GM12878 (cell line): ENCODE measurements at regions not wholly inside any gene's neighbourhood (a gene's known extent, or its start where the extent isn't known, plus 50 kb on each side); places are given as distances from the start of the nearest gene placed in this dataset.

ENCODE experiments used
- ATAC-seq: fragments of 200-7000 bp; cut with Tn5 transposase; 3 replicates; pipeline ENCODE4 v1.9.1; 2020; ENCODE audit warnings: mild to moderate bottlenecking, moderate library complexity
- BruUV-seq: library from RNA; stranded (reverse); fragments of 400-500 nt; replicated peaks from 2 replicates; lab custom pipeline; 2021; lab: Mats Ljungman, UMichigan
- CTCF ChIA-PET: fragments of 300-600 bp; sonication (Branson Sonifier 250); formaldehyde crosslinking; extraction: SDS; loops from one replicate; lab custom pipeline; 2021; ENCODE audit warnings: inconsistent platforms; lab: Yijun Ruan, JAX
- POLR2A ChIA-PET: fragments of 350-600 bp; formaldehyde crosslinking; extraction: SDS; loops from one replicate; lab custom pipeline; 2021; ENCODE audit warnings: inconsistent platforms; lab: Charles Lee
- RAD21 ChIA-PET: fragments of 300-600 bp; sonication (Branson Sonifier 250); formaldehyde crosslinking; loops from one replicate; lab custom pipeline; 2023; ENCODE audit warnings: antibody characterized with exemption; ENCODE audit not compliant: unreplicated experiment; lab: Charles Lee
- SMC1A ChIA-PET: fragments of 300-600 bp; sonication (Branson Sonifier 250); formaldehyde crosslinking; loops from one replicate; lab custom pipeline; 2023; ENCODE audit not compliant: unreplicated experiment, uncharacterized antibody; lab: Charles Lee
- DNase-seq: peaks from one replicate; pipeline ENCODE4 v3.0.0-alpha.2; 2011; ENCODE audit warnings: low read depth, low spot score
- FAIRE-seq: peaks from 3 replicates; lab custom pipeline; 2011; peaks lifted over from hg19 to GRCh38; lab: Jason Lieb, UNC
- H2AFZ ChIP-seq: 2 replicates; pipeline ENCODE4 v1.6.0; 2011; ENCODE audit warnings: low read depth, low read length, control low read depth; ENCODE audit not compliant: control insufficient read depth
- H3K27ac ChIP-seq: 2 replicates; pipeline ENCODE4 v1.5.1; 2011; ENCODE audit warnings: control low read depth; ENCODE audit not compliant: control insufficient read depth, insufficient read depth
- H3K27me3 ChIP-seq, 2 experiments: replicated peaks in 1 of 2; 2 replicates each; pipeline versions ENCODE4 v1.6.0 to v1.6.1; 2011; ENCODE audit warnings: low read length in 1 of 2; ENCODE audit not compliant: control insufficient read depth in 2 of 2, insufficient read depth in 2 of 2
- H3K36me3 ChIP-seq, 2 experiments: 2 replicates each; pipeline ENCODE4 v1.5.1; 2011; ENCODE audit warnings: low read length in 1 of 2; ENCODE audit not compliant: control insufficient read depth in 2 of 2, insufficient read depth in 2 of 2
- H3K4me1 ChIP-seq: 2 replicates; pipeline ENCODE4 v1.6.1; 2011; ENCODE audit warnings: mild to moderate bottlenecking, low read length, moderate library complexity, mixed read lengths; ENCODE audit not compliant: control insufficient read depth, insufficient read depth
- H3K4me2 ChIP-seq: 2 replicates; pipeline ENCODE4 v1.6.0; 2011; ENCODE audit warnings: control low read depth; ENCODE audit not compliant: control insufficient read depth, insufficient read depth
- H3K4me3 ChIP-seq: fragments of 200-600 bp; sonication (generic); 2 replicates; pipeline ENCODE4 v1.5.1; 2016
- H3K79me2 ChIP-seq: 2 replicates; pipeline ENCODE4 v1.6.0; 2011; ENCODE audit warnings: low read length; ENCODE audit not compliant: control insufficient read depth, insufficient read depth
- H3K9ac ChIP-seq: 2 replicates; pipeline ENCODE4 v1.8.0; 2011; ENCODE audit warnings: low read length, control low read depth, mixed read lengths; ENCODE audit not compliant: control insufficient read depth, insufficient read depth
- H3K9me3 ChIP-seq: replicated peaks from 3 replicates; pipeline ENCODE4 v1.5.1; 2011; ENCODE audit warnings: mild to moderate bottlenecking, low read length; ENCODE audit not compliant: control insufficient read depth, insufficient read depth
- H4K20me1 ChIP-seq: 2 replicates; pipeline ENCODE4 v1.6.0; 2011; ENCODE audit not compliant: control insufficient read depth, insufficient read depth
- ASH2L ChIP-seq: fragments of 300-600, 200-600 bp; sonication (generic); IDR thresholded peaks from 2 replicates; pipeline ENCODE4 v1.6.1; 2017; ENCODE audit warnings: low read depth, mild to moderate bottlenecking, borderline replicate concordance
- FOXK2 ChIP-seq: fragments of 450-650 bp; IDR thresholded peaks from 2 replicates; pipeline ENCODE4 v1.6.1; 2017; ENCODE audit warnings: mild to moderate bottlenecking, moderate library complexity
- HDGF ChIP-seq: fragments of 450-650 bp; IDR thresholded peaks from 2 replicates; pipeline ENCODE4 v1.6.1; 2016; ENCODE audit warnings: antibody characterized with exemption
- IKZF1 ChIP-seq: fragments of 450-650 bp; conservative IDR thresholded peaks from 2 replicates; pipeline ENCODE4 v1.6.1; 2017; ENCODE audit warnings: antibody characterized with exemption, mild to moderate bottlenecking
- MTA2 ChIP-seq: fragments of 450-650 bp; IDR thresholded peaks from 2 replicates; pipeline ENCODE4 v1.6.1; 2016; ENCODE audit warnings: low read depth, mild to moderate bottlenecking, moderate library complexity
- NR2C2 ChIP-seq: IDR thresholded peaks from 2 replicates; pipeline ENCODE4 v1.6.1; 2011; ENCODE audit warnings: borderline replicate concordance, low read depth; ENCODE audit not compliant: control insufficient read depth, insufficient read length
- SMC3 ChIP-seq: IDR thresholded peaks from 2 replicates; pipeline ENCODE4 v1.6.1; 2011; ENCODE audit warnings: low read length, improper control_type of control experiment, borderline replicate concordance
- SRF ChIP-seq, 2 experiments: IDR thresholded peaks; 2 replicates each; pipeline ENCODE4 v1.6.1; 2011; ENCODE audit warnings: low read depth in 2 of 2, low read length in 2 of 2, mild to moderate bottlenecking in 1 of 2, moderate library complexity in 1 of 2
- STAT1 ChIP-seq: fragments of 450-650 bp; conservative IDR thresholded peaks from 2 replicates; pipeline ENCODE4 v1.6.1; 2014; ENCODE audit warnings: antibody characterized with exemption, mild to moderate bottlenecking
- STAT3 ChIP-seq: IDR thresholded peaks from 2 replicates; pipeline ENCODE4 v1.6.1; 2011; ENCODE audit warnings: low read depth, low read length, improper control_type of control experiment
- SUZ12 ChIP-seq: fragments of 200-600 bp; sonication (generic); IDR thresholded peaks from one replicate; pipeline ENCODE4 v1.6.1; 2018; ENCODE audit warnings: antibody characterized with exemption, mild to moderate bottlenecking; ENCODE audit not compliant: unreplicated experiment
- ZNF384 ChIP-seq: IDR thresholded peaks from 2 replicates; pipeline ENCODE4 v1.6.1; 2012; ENCODE audit warnings: low read depth, mild to moderate bottlenecking, low read length, improper control_type of control experiment, borderline replicate concordance
- WGBS: methylation state at CpG from one replicate; pipeline ENCODE4 v1.1.6; 2016; ENCODE audit warnings: low lambda C conversion rate; ENCODE audit not compliant: insufficient replicate concordance, insufficient coverage; ENCODE audit errors: missing lambda C conversion rate; 5-methylcytosine and 5-hydroxymethylcytosine counted together
- in situ Hi-C: fragments of 300-500 bp; cut with MboI; formaldehyde crosslinking; loops from 9 replicates; pipeline ENCODE4 v1.14.3; 2018; ENCODE audit warnings: mixed read lengths
- intact Hi-C: fragments of 100-400 bp; cut with micrococcal nuclease; formaldehyde crosslinking; loops from one replicate; pipeline ENCODE4 v1.14.2; 2022; ENCODE audit not compliant: unreplicated experiment
- TF ChIP-seq, protein P1 (sequence below): fragments of 450-650 bp; IDR thresholded peaks from 2 replicates; pipeline ENCODE4 v1.6.1; 2016; ENCODE audit warnings: mild to moderate bottlenecking
- TF ChIP-seq, protein P2 (sequence below): fragments of 450-650 bp; IDR thresholded peaks from 2 replicates; pipeline ENCODE4 v1.6.1; 2017; ENCODE audit warnings: mild to moderate bottlenecking, low read depth, inconsistent platforms; ENCODE audit not compliant: poor library complexity, severe bottlenecking
- TF ChIP-seq, protein P3 (sequence below): fragments of 450-650 bp; IDR thresholded peaks from 2 replicates; pipeline ENCODE4 v1.6.1; 2017; ENCODE audit warnings: low read depth, mild to moderate bottlenecking, moderate library complexity
- TF ChIP-seq, protein P4 (sequence below): fragments of 450-650 bp; formaldehyde crosslinking; IDR thresholded peaks from 2 replicates; pipeline ENCODE4 v1.4.0; 2020; ENCODE audit warnings: mild to moderate bottlenecking, moderate library complexity

DNA sequence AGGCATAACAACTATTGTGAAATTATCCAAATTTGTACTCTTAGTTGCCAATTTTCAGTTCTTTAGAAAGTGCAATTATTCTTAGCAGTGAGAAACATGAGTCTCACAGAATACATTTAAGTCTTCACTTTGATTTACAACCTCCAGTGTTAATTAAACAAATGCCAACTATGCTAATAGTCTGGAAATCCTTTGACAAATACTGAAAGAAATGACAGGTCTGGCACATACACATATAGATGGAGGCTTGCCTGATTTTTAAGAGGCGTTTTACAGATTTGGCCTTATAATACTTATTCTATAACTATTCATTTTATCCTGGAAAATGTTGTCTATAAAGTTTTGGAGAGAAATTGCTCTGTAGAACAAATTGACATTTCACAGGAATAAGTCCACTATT lies 320.1 kb downstream of the TRIML1 start:
- ChIA-PET SMC1A (no interaction called here), RAD21 (no interaction called here), POLR2A (no interaction called here), CTCF (no interaction called here)
- 5% methylated on average over 1 of the region's 1 CpG for WGBS
- Histone ChIP-seq H3K4me3 (no peak overlapping the region), H3K9me3 (no peaks in the 10 kb centered on the region), H3K79me2 (no peaks in the 10 kb centered on the region), H3K4me2 (no peak overlapping the region), H2AFZ (no peak overlapping the region), H3K4me1 (no peaks in the 10 kb centered on the region), H3K36me3 (no peaks in the 10 kb centered on the region), H4K20me1 (no peaks in the 10 kb centered on the region), H3K27ac (no peak overlapping the region), H3K27me3 (no peaks in the 10 kb centered on the region), H3K9ac (no peak overlapping the region)
- intact Hi-C loops = no loop called here
- in situ Hi-C loops = no loop called here
- DNase-seq = no peak
- no peak for TF ChIP-seq STAT3
- no peak for TF ChIP-seq FOXK2
- TF ChIP-seq, protein P1, sequence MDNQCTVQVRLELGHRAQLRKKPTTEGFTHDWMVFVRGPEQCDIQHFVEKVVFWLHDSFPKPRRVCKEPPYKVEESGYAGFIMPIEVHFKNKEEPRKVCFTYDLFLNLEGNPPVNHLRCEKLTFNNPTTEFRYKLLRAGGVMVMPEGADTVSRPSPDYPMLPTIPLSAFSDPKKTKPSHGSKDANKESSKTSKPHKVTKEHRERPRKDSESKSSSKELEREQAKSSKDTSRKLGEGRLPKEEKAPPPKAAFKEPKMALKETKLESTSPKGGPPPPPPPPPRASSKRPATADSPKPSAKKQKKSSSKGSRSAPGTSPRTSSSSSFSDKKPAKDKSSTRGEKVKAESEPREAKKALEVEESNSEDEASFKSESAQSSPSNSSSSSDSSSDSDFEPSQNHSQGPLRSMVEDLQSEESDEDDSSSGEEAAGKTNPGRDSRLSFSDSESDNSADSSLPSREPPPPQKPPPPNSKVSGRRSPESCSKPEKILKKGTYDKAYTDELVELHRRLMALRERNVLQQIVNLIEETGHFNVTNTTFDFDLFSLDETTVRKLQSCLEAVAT = no peak
- no peak for TF ChIP-seq HDGF
- TF ChIP-seq, protein P2, sequence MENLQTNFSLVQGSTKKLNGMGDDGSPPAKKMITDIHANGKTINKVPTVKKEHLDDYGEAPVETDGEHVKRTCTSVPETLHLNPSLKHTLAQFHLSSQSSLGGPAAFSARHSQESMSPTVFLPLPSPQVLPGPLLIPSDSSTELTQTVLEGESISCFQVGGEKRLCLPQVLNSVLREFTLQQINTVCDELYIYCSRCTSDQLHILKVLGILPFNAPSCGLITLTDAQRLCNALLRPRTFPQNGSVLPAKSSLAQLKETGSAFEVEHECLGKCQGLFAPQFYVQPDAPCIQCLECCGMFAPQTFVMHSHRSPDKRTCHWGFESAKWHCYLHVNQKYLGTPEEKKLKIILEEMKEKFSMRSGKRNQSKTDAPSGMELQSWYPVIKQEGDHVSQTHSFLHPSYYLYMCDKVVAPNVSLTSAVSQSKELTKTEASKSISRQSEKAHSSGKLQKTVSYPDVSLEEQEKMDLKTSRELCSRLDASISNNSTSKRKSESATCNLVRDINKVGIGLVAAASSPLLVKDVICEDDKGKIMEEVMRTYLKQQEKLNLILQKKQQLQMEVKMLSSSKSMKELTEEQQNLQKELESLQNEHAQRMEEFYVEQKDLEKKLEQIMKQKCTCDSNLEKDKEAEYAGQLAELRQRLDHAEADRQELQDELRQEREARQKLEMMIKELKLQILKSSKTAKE = no peak
- TF ChIP-seq NR2C2 = no peak
- TF ChIP-seq IKZF1 = no peak
- no peak for TF ChIP-seq ASH2L
- no peak for TF ChIP-seq MTA2
- TF ChIP-seq, protein P3, sequence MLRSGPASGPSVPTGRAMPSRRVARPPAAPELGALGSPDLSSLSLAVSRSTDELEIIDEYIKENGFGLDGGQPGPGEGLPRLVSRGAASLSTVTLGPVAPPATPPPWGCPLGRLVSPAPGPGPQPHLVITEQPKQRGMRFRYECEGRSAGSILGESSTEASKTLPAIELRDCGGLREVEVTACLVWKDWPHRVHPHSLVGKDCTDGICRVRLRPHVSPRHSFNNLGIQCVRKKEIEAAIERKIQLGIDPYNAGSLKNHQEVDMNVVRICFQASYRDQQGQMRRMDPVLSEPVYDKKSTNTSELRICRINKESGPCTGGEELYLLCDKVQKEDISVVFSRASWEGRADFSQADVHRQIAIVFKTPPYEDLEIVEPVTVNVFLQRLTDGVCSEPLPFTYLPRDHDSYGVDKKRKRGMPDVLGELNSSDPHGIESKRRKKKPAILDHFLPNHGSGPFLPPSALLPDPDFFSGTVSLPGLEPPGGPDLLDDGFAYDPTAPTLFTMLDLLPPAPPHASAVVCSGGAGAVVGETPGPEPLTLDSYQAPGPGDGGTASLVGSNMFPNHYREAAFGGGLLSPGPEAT = no peak
- no peak for TF ChIP-seq SUZ12
- TF ChIP-seq SMC3 = no peak
- no peak for TF ChIP-seq ZNF384
- no peak for TF ChIP-seq SRF (IDR thresholded peaks at IDR 0.05; ENCODE audit: low read depth in 2 of 2, low read length in 2 of 2)
- no peak for TF ChIP-seq STAT1
- TF ChIP-seq, protein P4, sequence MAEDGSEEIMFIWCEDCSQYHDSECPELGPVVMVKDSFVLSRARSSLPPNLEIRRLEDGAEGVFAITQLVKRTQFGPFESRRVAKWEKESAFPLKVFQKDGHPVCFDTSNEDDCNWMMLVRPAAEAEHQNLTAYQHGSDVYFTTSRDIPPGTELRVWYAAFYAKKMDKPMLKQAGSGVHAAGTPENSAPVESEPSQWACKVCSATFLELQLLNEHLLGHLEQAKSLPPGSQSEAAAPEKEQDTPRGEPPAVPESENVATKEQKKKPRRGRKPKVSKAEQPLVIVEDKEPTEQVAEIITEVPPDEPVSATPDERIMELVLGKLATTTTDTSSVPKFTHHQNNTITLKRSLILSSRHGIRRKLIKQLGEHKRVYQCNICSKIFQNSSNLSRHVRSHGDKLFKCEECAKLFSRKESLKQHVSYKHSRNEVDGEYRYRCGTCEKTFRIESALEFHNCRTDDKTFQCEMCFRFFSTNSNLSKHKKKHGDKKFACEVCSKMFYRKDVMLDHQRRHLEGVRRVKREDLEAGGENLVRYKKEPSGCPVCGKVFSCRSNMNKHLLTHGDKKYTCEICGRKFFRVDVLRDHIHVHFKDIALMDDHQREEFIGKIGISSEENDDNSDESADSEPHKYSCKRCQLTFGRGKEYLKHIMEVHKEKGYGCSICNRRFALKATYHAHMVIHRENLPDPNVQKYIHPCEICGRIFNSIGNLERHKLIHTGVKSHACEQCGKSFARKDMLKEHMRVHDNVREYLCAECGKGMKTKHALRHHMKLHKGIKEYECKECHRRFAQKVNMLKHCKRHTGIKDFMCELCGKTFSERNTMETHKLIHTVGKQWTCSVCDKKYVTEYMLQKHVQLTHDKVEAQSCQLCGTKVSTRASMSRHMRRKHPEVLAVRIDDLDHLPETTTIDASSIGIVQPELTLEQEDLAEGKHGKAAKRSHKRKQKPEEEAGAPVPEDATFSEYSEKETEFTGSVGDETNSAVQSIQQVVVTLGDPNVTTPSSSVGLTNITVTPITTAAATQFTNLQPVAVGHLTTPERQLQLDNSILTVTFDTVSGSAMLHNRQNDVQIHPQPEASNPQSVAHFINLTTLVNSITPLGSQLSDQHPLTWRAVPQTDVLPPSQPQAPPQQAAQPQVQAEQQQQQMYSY (CRISPR knock-in tag) = no peak
- no peak for ATAC-seq
- no peak for FAIRE-seq
- BruUV-seq = no TSS peak
